ENCODE measurements at regions not wholly inside any gene's neighbourhood (a gene's known extent, or its start where the extent isn't known, plus 50 kb on each side); places are given as distances from the start of the nearest gene placed in this dataset.
"Not testable (repeated sequence)": the region's sequence is repeated elsewhere in the genome, so short reads cannot be mapped to it uniquely, and the experiment has no call there.

DNA sequence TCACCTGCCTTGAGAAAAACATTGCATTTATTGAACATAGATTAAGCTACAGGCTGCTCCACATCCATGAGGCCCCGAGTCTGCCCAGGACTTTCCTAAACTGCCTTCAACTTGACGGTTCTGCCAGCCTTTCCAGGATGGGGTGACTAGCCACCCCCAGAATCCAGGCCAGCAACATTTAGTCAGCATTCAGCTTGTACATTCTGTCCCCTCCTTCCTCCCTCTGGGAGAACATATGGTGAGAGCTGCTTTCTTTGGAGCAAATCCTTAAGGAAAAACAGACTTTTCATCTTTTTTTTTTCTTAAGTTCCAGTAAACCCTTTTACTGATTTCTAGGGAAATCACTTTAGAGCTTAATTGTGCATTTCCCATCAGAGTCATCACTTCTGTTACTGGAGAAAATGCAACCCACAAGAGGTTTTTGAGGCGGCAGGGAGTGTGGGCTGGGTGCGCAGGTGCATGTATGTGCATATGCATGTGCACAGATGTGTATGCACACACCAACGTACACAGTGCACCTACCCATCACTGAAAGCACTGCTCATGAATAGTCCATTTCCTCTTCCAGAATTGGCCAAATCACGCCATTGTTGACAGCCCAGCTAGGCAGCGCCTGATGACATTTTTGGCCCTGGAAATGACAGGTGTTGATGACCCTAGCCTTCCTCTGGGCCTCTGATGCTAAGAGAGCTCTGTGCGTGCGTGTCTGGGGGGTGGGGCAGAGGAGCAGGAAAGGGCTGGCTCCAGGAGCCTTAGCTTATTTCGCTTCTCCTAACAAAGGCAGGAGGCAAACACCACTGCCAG is 145.6 kb downstream of the HSD17B3 start:
- H3K27me3 ChIP-seq (replicated peaks; ENCODE audit: control insufficient read depth, insufficient read depth, low read length), result peaks cover 27% of the 10 kb centered on the region
- peaks cover 10% of the 10 kb centered on the region for H3K4me1 ChIP-seq (ENCODE audit: control insufficient read depth, insufficient read depth, low read length)
- no peak for DNase-seq (ENCODE audit: low read depth)
- H3K36me3 ChIP-seq (ENCODE audit: control insufficient read depth, insufficient read depth, low read length, severe bottlenecking), result no peaks in the 10 kb centered on the region
- no peak overlapping the region for H3K9ac ChIP-seq (ENCODE audit: low read length)
- H3K4me3 ChIP-seq (ENCODE audit: low read length), result no peak overlapping the region
- H3K9me3 ChIP-seq (ENCODE audit: control insufficient read depth, low read length), result peaks cover 6% of the 10 kb centered on the region

DNA sequence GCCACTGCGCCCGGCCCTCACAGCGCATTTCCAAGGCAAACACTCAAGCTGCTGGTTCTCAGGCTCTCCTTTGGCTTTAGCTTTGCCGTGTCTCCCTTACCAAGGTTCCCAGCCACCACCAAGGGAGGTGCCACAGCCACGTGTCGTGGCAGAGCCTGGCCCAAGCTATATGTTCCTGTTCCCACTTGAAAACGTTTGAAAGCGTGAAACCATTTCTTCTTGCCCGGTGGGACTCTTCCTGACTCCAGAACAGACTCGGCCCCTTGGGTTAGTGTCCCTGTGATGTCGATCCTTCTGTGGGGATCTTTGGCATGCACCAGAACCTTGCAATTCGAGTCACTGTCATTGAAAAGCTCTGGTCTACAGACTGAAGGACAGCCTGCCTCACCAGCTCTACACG is 147.9 kb downstream of the HSD17B3 start:
- peaks cover 17% of the 10 kb centered on the region for H3K4me1 ChIP-seq (ENCODE audit: control insufficient read depth, insufficient read depth, low read length)
- H3K27me3 ChIP-seq (replicated peaks; ENCODE audit: control insufficient read depth, insufficient read depth, low read length), result peaks cover 26% of the 10 kb centered on the region
- H3K9ac ChIP-seq (ENCODE audit: low read length), result no peak overlapping the region
- H3K9me3 ChIP-seq (ENCODE audit: control insufficient read depth, low read length), result no peaks in the 10 kb centered on the region
- no peak for DNase-seq (ENCODE audit: low read depth)
- no peak overlapping the region for H3K4me3 ChIP-seq (ENCODE audit: low read length)
- H3K36me3 ChIP-seq (ENCODE audit: control insufficient read depth, insufficient read depth, low read length, severe bottlenecking), result no peaks in the 10 kb centered on the region

DNA sequence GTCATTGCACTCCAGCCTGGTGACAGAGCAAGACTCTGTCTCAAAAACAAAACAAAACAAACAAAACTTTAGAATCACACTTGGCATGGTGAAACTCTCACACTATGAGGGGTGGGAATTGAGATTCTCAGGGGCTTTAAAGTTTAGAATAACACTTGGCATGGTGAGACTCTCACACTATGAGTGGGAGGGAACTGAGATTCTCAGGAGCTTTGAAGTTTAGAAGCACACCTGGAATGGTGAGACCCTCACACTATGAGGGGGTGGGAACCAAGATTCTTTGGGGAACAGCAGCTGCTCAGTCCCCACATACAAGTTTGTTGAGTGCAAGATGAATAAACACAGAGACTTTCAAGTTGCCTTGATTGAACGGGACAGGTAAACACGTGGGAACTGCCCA is 149.4 kb downstream of the HSD17B3 start:
- H3K9me3 ChIP-seq (ENCODE audit: control insufficient read depth, low read length), result no peaks in the 10 kb centered on the region
- DNase-seq (ENCODE audit: low read depth), result no peak
- peaks cover 27% of the 10 kb centered on the region for H3K4me1 ChIP-seq (ENCODE audit: control insufficient read depth, insufficient read depth, low read length)

DNA sequence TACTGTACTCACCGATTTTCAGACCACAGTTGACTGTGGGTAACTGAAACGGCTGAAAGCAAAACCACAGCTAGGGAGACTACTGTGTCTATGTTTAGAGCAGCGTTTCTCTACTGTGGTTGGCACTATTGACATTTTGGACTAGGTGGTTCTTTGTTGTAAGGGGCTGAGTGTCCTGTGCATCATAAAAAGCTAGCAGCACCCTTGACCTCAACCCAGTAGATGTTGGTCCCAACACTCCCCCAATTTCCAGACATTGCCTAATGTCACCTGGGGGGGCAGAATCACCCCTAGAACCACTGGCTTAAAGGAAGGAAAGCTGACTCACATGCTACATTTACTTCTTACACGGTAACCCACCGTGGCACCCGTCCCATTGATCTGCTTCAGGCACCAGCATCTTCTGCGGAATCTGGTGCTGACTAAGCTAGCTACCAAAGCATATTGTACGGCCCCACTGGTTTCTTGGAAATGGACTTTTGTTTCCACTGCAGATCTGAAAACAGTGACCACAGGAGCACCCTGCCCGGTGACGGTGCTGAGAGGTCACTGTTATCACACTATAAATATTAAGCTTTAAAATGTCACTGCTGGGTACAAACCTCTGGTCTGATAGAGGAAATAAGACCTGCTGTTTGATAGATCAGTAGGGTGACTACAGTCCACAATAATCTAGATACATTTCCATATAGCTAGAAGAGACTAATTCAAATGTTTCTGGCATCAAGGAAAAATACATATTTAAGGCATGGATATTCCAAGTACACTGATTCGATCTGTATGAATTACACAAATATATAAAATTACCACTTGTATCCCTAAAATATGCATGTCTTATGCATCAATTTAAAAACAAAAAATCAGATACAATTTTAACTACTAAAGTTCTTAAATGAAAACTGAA is 151.4 kb downstream of the HSD17B3 start:
- H3K9ac ChIP-seq (ENCODE audit: low read length), result no peak overlapping the region
- DNase-seq (ENCODE audit: low read depth), result no peak
- H3K9me3 ChIP-seq (ENCODE audit: control insufficient read depth, low read length), result no peaks in the 10 kb centered on the region
- H3K4me3 ChIP-seq (ENCODE audit: low read length), result no peak overlapping the region
- H3K4me1 ChIP-seq (ENCODE audit: control insufficient read depth, insufficient read depth, low read length), result peaks cover 17% of the 10 kb centered on the region
- no peaks in the 10 kb centered on the region for H3K36me3 ChIP-seq (ENCODE audit: control insufficient read depth, insufficient read depth, low read length, severe bottlenecking)
- H3K27me3 ChIP-seq (replicated peaks; ENCODE audit: control insufficient read depth, insufficient read depth, low read length), result peaks cover 19% of the 10 kb centered on the region

More for the DNA sequence above, 149.4 kb downstream of the HSD17B3 start:
- no peak overlapping the region for H3K4me3 ChIP-seq (ENCODE audit: low read length)
- no peak overlapping the region for H3K9ac ChIP-seq (ENCODE audit: low read length)
- H3K36me3 ChIP-seq (ENCODE audit: control insufficient read depth, insufficient read depth, low read length, severe bottlenecking), result no peaks in the 10 kb centered on the region
- H3K27me3 ChIP-seq (replicated peaks; ENCODE audit: control insufficient read depth, insufficient read depth, low read length), result peaks cover 19% of the 10 kb centered on the region

DNA sequence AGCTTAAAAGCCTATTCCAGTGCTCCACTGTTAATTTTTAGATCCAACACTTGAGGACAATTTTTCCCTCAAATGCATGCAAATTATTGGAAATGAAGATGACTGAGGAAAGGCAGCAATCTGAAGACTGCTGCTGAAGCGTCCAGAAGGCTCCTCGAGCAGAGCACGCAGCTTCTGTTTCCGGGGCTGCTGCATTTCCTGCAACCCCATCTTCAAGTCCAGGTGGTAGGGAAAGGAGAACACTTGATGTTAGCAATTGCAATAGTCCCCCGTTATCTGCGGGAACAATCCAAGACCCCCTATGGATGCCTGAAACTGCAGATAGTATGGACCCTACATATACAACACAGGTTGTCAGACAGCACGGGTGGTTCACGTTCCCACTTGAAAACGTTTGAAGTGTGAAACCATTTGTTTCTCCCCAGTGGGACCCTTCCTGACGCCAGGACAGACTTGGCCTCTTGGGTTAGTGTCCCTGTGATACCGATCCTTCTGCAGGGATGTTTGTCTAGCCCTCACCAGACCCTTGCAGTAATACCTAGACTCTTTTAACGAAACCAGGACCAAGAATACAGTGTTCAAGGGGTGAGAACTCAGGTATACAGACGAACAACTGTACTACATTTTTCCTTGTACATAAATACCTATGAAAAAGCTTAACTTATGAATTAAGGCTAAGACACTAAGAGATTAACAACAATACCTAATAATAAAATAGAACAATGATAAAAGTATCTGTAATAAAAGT is 152.3 kb downstream of the HSD17B3 start:
- Histone ChIP-seq H3K4me1 (ENCODE audit: control insufficient read depth, insufficient read depth, low read length) (peaks cover 17% of the 10 kb centered on the region), H3K9ac (ENCODE audit: low read length) (no peak overlapping the region), H3K9me3 (ENCODE audit: control insufficient read depth, low read length) (no peaks in the 10 kb centered on the region), H3K27me3 (replicated peaks; ENCODE audit: control insufficient read depth, insufficient read depth, low read length) (peaks cover 19% of the 10 kb centered on the region), H3K36me3 (ENCODE audit: control insufficient read depth, insufficient read depth, low read length, severe bottlenecking) (no peaks in the 10 kb centered on the region), H3K4me3 (ENCODE audit: low read length) (no peak overlapping the region)
- DNase-seq (ENCODE audit: low read depth), result no peak

DNA sequence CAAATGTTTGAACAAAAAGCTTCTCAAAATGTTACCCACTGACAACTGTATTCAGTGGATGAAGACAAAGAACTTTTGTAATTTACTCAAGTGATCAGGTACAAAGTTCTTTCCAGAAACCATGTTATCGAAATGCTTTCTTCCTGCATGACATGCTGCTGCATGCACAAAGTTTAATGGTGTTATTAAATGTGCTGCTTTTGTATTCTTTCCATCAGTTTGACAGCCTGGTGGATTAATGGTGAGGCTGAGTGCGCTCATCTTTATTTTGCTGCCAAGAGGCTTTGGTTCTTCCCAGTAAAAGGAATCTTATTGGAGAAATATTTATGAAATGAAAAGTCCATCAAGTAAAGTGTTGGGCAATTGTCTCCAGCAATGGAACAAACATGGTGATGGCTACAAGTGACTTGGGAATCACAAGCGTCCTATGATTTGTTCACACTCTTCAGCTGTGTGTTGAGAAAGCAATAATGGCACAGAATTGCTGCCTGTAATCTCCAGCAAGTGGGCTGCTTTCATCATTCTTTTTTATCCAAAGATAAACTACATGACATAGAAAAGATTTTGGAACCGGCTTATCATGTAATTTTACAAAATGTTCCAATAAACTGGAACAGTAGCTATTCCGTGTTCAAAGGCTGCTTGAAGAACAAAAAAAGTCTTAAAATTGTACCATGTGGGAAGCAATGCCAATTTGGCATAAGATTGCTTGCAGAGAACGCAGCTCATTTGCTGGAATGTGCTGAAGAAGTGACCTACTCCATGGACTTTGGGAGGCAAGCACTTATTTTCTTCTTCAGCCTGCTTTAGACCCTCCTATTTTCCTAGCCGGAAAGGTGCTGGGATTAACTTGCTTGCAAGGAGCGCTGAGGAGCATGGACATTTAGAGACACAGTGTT is 153.1 kb downstream of the HSD17B3 start:
- no peaks in the 10 kb centered on the region for H3K9me3 ChIP-seq (ENCODE audit: control insufficient read depth, low read length)
- H3K27me3 ChIP-seq (replicated peaks; ENCODE audit: control insufficient read depth, insufficient read depth, low read length), result peaks cover 19% of the 10 kb centered on the region
- no peaks in the 10 kb centered on the region for H3K36me3 ChIP-seq (ENCODE audit: control insufficient read depth, insufficient read depth, low read length, severe bottlenecking)
- no peak overlapping the region for H3K9ac ChIP-seq (ENCODE audit: low read length)
- H3K4me1 ChIP-seq (ENCODE audit: control insufficient read depth, insufficient read depth, low read length), result peaks cover 17% of the 10 kb centered on the region
- H3K4me3 ChIP-seq (ENCODE audit: low read length), result no peak overlapping the region
- DNase-seq (ENCODE audit: low read depth), result no peak

DNA sequence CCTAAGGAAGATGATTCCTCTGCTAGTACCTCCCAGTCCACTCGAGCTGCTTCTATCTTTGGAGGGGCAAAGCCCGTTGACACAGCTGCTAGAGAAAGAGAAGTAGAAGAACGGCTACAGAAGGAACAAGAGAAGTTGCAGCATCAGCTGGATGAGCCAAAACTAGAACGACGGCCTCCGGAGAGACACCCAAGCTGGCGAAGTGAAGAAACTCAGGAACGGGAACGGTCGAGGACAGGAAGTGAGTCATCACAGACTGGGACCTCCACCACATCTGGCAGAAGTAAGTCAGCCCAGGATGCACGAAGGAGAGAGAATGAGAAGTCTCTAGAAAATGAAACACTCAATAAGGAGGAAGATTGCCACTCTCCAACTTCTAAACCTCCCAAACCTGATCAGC is 154.9 kb downstream of the HSD17B3 start:
- peaks cover 19% of the 10 kb centered on the region for H3K27me3 ChIP-seq (replicated peaks; ENCODE audit: control insufficient read depth, insufficient read depth, low read length)
- H3K36me3 ChIP-seq (ENCODE audit: control insufficient read depth, insufficient read depth, low read length, severe bottlenecking); DNase-seq (ENCODE audit: low read depth); H3K4me3 ChIP-seq (ENCODE audit: low read length); H3K9me3 ChIP-seq (ENCODE audit: control insufficient read depth, low read length); H3K9ac ChIP-seq (ENCODE audit: low read length): not testable (repeated sequence)
- H3K4me1 ChIP-seq (ENCODE audit: control insufficient read depth, insufficient read depth, low read length), result peaks cover 18% of the 10 kb centered on the region

DNA sequence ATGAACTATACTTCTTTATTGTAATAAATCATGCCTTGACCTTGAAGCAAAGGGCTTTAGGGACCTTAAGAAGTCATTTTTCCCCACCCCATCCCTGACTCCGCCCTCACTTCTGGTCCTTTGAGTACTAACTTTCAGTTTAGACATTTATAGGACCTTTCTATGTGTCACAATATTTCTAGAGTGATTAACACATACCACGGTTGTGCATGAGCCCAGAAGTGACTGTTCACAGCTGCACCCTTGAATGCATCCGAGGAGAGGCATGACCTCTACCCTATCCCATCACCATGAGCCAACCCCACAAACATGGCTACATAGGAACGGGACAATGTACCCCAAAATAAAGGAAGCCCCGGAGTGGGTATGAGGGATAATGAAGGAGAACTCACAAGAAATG is 160.3 kb downstream of the HSD17B3 start:
- no peak for DNase-seq (ENCODE audit: low read depth)
- Histone ChIP-seq H3K27me3 (replicated peaks; ENCODE audit: control insufficient read depth, insufficient read depth, low read length) (no peaks in the 10 kb centered on the region), H3K4me1 (ENCODE audit: control insufficient read depth, insufficient read depth, low read length) (peaks cover 42% of the 10 kb centered on the region), H3K9me3 (ENCODE audit: control insufficient read depth, low read length) (no peaks in the 10 kb centered on the region), H3K4me3 (ENCODE audit: low read length) (no peak overlapping the region), H3K9ac (ENCODE audit: low read length) (no peak overlapping the region), H3K36me3 (ENCODE audit: control insufficient read depth, insufficient read depth, low read length, severe bottlenecking) (no peaks in the 10 kb centered on the region)

DNA sequence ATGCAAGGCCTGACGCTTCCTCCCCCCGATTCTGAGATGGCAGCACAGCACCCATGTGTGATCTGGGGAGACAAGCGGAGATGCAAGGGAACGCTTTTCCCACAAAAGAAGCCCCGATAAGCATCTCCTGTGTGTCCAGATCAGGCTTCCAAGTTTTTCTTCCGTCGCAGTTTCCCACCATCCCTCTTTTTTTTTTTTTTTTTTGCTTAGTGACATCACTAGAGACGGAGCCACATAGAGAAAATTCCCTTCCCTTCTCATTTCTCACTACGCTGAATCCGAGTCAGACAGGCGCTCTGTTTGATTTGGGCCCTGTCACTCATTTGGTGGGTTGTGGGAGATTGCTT is 160.9 kb downstream of the HSD17B3 start:
- Histone ChIP-seq H3K9ac (ENCODE audit: low read length) (no peak overlapping the region), H3K4me1 (ENCODE audit: control insufficient read depth, insufficient read depth, low read length) (peaks cover 44% of the 10 kb centered on the region), H3K27me3 (replicated peaks; ENCODE audit: control insufficient read depth, insufficient read depth, low read length) (no peaks in the 10 kb centered on the region), H3K4me3 (ENCODE audit: low read length) (no peak overlapping the region), H3K9me3 (ENCODE audit: control insufficient read depth, low read length) (no peaks in the 10 kb centered on the region), H3K36me3 (ENCODE audit: control insufficient read depth, insufficient read depth, low read length, severe bottlenecking) (no peaks in the 10 kb centered on the region)
- DNase-seq (ENCODE audit: low read depth), result no peak

DNA sequence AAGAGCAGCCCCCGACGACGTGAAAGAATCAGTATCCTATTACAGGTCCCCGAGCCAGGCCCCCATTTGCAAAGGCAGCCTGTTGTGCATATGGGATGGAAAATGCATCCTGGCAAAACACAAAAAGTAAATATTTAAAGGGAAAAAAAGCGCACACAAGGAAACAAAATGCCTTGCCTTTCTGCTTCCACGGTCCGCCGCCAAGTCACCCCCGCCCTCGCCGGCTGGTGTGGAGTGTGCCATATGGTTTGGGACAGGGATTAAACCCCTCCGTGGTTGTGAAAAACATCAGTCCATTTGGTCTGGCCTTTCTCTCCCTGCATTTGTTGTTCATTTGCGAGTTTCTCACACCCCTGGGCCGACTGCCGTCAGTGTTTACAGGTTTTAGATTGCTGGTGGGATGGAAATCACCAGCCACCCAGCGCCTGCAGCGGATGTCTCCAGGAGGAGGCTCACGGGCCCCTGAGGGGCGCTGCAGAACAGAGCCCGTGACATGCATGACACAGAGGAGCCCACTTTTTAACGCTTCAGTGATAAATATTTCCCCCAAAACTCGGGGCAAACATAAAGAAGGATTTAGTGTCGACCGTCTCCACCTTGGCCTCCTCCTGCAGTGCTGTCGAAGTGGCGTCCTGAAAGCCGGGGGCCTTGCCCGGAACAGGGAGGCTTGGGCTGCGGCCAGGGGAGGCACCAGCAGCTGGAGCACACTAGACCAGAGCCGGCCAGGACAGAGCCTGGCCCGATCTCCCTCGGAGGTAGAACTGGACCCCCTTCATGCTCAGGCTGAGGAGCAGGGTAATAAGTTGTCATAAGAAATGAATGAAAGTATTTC is 161.5 kb downstream of the HSD17B3 start:
- peak; percentile 37 for DNase-seq (ENCODE audit: low read depth)
- peaks cover 44% of the 10 kb centered on the region for H3K4me1 ChIP-seq (ENCODE audit: control insufficient read depth, insufficient read depth, low read length)
- H3K9ac ChIP-seq (ENCODE audit: low read length), result no peak overlapping the region
- H3K9me3 ChIP-seq (ENCODE audit: control insufficient read depth, low read length), result no peaks in the 10 kb centered on the region
- no peaks in the 10 kb centered on the region for H3K36me3 ChIP-seq (ENCODE audit: control insufficient read depth, insufficient read depth, low read length, severe bottlenecking)
- no peaks in the 10 kb centered on the region for H3K27me3 ChIP-seq (replicated peaks; ENCODE audit: control insufficient read depth, insufficient read depth, low read length)
- H3K4me3 ChIP-seq (ENCODE audit: low read length), result no peak overlapping the region
